Fibroblast of villous mesenchyme (primary cell): ENCODE measurements at regions not wholly inside any gene's neighbourhood (a gene's known extent, or its start where the extent isn't known, plus 50 kb on each side); places are given as distances from the start of the nearest gene placed in this dataset.
"Not testable (repeated sequence)": the region's sequence is repeated elsewhere in the genome, so short reads cannot be mapped to it uniquely, and the experiment has no call there.

Experiments
- DNase-seq: peaks from one replicate; pipeline ENCODE4 v3.0.0-alpha.2; 2010; ENCODE audit warnings: low read depth
- H3K4me3 ChIP-seq: 2 replicates; pipeline ENCODE4 v1.5.1; 2011; ENCODE audit warnings: low read depth, mild to moderate bottlenecking, low read length
- CTCF ChIP-seq: IDR thresholded peaks from 2 replicates; pipeline ENCODE4 v1.5.1; 2012; ENCODE audit warnings: low read depth, mild to moderate bottlenecking, low read length; ENCODE audit not compliant: insufficient read depth

GRCh38 chr1:163973586-163973985 lies 585.4 kb upstream of the PBX1 start:
- no peak overlapping the region for H3K4me3 ChIP-seq
- no peak for TF ChIP-seq CTCF
- no peak for DNase-seq

- no peak for DNase-seq
- no peak for TF ChIP-seq CTCF
- no peak overlapping the region for H3K4me3 ChIP-seq
These were observed 584.9 kb upstream of the PBX1 start for GRCh38 chr1:163974120-163974519.

- no peak for DNase-seq
- no peak for TF ChIP-seq CTCF
- H3K4me3 ChIP-seq: no peak overlapping the region
These were observed 578.6 kb upstream of the PBX1 start for GRCh38 chr1:163980394-163980793.

- TF ChIP-seq CTCF: no peak
- no peak overlapping the region for H3K4me3 ChIP-seq
- DNase-seq: no peak
These were observed 577.4 kb upstream of the PBX1 start for GRCh38 chr1:163981500-163982030.

- H3K4me3 ChIP-seq: no peak overlapping the region
- TF ChIP-seq CTCF: no peak
- DNase-seq: no peak
These were observed 575.9 kb upstream of the PBX1 start for GRCh38 chr1:163983097-163983496.

GRCh38 chr1:163985700-163986099 lies 573.3 kb upstream of the PBX1 start:
- no peak for TF ChIP-seq CTCF
- H3K4me3 ChIP-seq: no peak overlapping the region
- DNase-seq: no peak

- no peak overlapping the region for H3K4me3 ChIP-seq
- no peak for TF ChIP-seq CTCF
- no peak for DNase-seq
These were observed 559.9 kb upstream of the PBX1 start for GRCh38 chr1:163999131-163999530.

- H3K4me3 ChIP-seq, DNase-seq: not testable (repeated sequence)
These were observed 552.8 kb upstream of the PBX1 start for GRCh38 chr1:164006186-164006585.
